GM18508 (cell line): ENCODE measurements at regions not wholly inside any gene's neighbourhood (a gene's known extent, or its start where the extent isn't known, plus 50 kb on each side); places are given as distances from the start of the nearest gene placed in this dataset.
"Not testable (repeated sequence)": the region's sequence is repeated elsewhere in the genome, so short reads cannot be mapped to it uniquely, and the experiment has no call there.

Source experiments
- ATAC-seq: cut with Tn5 transposase; IDR thresholded peaks from one replicate; pipeline ENCODE4 v1.9.1; 2021; ENCODE audit warnings: moderate number of reproducible peaks; ENCODE audit not compliant: insufficient read depth, unreplicated experiment

DNA sequence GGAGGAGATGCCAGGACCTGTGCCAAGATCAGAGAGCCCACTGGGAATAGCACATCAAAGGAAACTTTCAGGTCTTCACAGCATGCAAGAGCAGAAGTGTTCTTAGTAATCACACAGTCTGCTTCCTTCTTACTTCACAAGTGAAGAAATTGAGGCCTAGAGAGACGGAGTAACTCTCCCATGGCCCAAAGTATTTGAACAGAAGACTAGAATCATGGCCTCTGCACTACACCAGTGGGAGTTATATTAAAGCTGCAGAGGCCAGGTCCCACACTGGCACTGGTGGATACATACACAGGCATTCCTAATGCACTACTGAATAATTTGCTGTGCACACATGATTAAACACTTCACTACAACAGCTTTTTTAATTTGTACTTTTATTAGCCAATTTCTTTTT, 107.6 kb upstream of the RMP24 start:
- no peak for ATAC-seq

DNA sequence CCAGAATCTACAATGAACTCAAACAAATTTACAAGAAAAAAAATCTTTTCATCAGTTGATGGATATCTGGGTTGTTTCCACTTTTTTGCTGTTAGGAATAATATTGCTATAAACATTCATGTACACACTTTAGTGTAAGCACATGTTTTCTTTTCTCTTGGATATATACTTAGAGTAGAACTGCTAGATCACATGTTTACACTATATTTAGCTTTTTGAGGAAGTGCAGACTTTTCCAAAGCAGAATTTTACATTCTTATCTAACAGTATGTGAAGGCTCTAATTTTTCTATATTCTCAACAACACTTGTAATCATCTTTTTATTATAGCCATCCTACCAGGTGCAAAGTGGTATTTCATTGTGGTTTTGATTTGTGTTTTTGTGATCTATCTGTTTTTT, 103.6 kb upstream of the RMP24 start:
- no peak for ATAC-seq

DNA sequence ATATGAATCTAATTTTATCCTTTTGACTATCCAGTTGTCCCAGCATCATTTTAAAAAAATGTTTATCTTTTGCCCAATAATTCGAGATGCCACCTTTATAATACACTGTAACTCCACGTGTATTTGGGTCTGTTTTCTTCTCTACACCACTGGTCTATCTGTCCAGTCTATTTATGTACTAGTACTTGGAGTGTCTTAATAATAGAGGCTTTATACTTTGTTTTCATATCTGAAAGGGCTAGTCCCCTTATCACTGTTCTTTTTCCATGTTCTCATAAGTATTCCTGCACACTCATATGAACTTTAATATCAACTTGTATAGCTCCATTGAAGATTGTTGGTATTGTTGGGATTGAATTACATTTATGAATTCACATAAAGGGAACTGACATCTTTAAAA, 101.1 kb upstream of the RMP24 start:
- no peak for ATAC-seq

DNA sequence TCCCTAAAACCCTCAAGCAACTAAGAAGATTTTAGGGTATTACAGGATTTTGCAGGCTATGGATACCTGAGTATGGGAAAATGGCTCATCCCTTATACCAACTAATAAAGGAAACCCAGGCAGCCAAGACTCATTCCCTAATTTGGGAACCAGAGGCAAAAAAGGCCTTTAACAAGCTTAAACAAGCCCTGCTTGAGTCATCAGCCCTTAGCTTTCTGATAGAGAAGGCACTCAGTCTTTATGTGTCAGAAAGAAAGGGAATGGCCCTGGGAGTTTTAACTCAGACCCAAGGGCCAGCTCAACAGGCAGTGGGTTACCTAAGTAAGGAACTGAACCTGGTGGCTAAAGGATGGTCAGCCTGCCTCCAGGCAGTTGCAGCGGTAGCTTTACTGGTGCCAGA, 96.9 kb upstream of the RMP24 start:
- no peak for ATAC-seq

DNA sequence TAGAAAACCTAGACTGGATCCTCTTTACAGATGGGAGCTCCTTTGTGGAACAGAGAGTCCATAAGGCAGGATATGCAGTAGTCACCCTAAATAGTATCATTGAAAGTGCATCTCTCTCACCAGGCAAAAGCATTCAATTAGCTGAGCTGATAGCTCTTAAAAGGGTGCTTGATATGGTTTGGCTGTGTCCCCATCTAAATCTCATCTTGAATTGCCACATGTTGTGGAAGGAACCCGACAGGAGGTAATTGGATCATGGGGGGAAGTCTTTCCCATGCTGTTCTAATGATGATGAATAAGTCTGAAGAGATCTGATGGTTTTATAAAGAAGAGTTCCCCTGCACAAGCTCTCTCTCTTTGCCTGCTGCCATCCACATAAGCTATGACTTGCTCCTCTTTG, 96.2 kb upstream of the RMP24 start:
- no peak for ATAC-seq

DNA sequence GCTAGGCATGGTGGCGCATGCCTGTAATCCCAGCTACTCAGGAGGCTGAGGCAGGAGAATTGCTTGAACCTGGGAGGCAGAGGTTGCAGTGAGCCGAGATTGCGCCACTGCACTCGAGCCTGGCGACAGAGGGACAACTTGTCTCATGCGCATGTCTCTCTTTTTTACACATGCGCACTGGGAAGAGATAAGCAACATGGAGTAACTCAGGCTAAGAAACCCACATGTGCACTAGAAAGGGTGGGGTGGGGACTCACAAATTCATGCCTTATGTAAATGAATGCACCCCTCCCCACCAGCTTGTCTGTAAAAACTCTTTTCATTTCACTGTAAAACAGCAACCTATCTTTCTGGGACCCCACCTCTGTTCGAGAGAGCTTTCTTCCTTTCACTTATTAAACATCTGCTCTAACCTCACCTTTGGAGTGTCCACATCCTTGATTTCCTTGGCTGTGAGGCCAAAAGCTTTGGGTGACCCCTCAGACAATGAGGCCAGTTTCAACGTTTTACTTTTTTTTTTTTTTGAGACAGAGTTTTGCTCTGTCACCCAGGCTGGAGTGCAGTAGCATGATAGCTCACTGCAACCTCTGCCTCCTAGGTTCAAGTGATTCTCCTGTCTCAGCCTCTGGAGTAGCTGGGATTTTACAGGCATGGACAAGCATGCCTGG, 91.6 kb upstream of the RMP24 start:
- ATAC-seq: no peak

DNA sequence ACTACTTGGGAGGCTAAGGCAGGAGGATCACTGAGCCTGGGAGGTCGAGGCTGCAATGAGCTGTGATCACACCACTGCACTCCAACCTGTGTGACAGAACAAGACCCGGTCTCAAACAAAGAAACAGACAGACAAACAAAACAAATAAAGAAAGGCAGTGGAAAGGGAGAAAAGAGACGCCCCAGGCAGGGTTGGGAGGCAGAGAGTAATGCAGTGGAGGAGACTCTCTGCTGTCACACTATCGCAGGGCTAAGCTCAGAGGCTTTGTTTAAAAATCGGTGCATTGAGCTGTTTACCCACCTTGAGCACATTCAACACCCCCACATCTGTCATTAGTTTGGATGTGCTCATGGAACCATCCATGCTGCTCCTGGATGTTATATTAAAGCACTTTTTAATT, 84.2 kb upstream of the RMP24 start:
- ATAC-seq: no peak

DNA sequence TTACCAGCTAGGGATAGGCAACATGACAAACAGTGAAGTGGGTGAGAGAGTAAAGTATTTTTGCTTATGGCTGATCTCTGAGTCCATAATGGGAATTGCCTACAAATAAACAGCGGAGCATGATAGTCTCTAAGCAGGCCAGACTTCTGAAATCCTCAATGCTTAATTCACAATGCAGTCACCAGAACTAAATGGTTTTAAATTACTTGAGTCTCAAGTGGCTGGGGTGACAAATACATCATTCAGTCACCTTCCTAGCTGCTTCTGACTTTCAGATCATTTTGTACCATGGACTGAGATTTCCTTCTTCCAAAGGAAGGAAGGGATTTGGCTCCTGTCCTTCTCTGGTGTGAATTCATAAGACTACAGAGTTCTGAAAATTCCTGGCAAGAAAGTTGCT, 82.8 kb upstream of the RMP24 start:
- ATAC-seq: no peak

DNA sequence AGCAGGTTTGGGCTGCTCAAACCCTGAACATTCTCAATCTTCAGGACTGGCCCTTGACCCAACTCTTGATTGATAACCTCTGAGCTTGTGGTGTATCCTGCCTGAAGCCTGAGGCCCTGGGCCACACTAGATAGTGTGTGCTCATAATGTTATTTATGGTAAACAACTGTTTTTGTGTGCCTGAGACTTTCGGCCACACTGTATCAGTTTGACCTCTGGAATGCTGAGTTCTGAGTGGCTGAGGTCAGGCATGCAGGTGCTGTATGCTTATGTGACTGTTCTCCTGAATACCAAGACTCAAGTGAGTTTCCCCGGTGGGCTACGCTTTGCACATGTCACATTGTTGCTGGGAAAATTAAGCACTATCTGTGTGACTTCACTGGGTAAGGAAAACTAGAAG, 82.2 kb upstream of the RMP24 start:
- no peak for ATAC-seq

DNA sequence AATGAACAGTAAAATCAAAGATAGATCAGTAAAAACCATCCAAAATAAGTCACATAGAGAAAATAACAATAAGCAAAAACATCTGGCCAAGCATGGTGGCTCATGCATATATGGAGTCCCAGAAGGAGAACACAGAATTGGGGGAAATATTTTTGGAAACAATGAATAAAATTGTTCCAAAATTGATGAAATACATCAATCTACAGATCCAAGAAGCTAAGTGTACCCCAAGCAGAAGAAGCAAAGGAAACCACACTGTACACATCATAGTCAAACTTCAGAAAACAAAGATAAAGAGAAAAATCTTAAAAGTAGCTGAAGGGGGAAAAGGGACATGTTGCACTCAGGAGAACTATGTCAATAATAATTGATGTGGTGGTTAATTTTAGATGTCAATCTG, 80.4 kb upstream of the RMP24 start:
- no peak for ATAC-seq

DNA sequence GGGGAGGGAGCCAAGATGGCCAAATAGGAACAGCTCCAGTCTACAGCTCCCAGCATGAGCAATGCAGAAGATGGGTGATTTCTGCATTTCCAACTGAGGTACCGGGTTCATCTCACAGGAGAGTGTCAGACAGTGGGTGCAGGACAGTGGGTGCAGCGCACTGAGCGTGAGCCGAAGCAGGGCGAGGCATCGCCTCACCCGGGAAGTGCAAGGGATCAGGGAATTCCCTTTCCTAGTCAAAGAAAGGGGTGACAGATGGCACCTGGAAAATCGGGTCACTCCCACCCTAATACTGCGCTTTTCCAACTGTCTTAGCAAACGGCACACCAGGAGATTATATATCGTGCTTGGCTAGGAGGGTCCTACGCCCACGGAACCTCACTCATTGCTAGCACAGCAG, 75.0 kb upstream of the RMP24 start:
- ATAC-seq: not testable (repeated sequence)

DNA sequence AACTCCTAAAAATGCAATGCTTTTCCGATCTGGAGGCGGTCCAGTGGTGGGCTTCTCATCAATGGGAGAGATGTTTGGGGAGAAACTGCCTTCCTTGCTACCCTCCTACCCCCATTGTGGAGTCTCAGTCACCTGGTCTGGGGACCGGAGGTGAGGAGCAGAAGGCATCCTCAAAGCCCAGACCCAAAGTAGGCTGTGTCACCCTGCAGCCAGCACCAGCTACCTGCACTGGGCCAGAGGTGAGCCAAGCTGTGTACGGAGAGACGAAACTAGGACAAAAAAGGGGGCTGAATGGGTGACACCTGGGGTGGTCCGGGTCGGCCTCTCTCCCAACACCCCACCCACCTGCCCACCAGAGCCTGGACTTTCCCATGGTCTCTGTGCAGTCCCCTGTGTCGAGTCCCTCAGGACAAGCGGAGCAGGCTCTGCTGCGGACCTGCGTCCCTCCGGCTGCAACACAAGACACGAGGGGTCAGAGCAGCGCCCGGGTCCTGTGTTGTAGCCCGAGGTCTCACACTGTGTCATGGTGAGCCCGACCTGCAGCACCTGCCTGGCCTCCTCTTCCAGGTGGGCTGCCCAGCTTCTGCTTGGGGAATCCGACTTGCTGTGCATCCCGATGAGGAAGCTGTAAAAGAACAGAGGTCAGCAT, 68.0 kb upstream of the RMP24 start:
- ATAC-seq: no peak

DNA sequence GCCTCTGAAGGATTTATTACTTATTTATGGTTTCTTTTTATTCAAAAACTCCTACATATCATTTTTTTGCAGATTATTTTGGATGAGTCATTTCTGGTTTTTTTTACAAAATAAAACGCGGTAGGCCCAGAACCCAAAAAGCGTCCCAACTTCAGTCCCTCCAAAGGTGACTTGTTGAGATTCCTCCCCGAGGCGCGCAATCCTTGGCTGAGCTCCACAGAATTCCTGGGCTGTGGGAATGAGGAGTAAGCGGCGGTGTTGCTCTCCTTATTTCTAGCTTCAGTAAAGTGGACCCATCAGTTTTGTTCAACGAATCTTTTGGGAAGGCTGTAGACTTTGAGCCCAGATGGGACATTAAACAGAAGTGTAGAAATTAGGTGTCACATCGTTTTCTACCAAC, 67.0 kb upstream of the RMP24 start:
- ATAC-seq: no peak

DNA sequence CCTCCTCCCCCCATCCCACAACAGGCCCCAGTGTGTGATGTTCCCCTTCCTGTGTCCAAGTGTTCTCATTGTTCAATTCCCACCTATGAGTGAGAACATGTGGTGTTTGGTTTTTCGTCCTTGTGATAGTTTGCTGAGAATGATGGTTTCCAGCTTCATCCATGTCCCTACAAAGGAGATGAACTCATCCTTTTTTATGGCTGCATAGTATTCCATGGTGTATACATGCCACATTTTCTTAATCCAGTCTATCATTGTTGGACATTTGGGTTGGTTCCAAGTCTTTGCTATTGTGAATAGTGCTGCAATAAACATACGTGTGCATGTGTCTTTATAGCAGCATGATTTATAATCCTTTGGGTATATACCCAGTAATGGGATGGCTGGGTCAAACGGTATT, 66.2 kb upstream of the RMP24 start:
- not testable (repeated sequence) for ATAC-seq

DNA sequence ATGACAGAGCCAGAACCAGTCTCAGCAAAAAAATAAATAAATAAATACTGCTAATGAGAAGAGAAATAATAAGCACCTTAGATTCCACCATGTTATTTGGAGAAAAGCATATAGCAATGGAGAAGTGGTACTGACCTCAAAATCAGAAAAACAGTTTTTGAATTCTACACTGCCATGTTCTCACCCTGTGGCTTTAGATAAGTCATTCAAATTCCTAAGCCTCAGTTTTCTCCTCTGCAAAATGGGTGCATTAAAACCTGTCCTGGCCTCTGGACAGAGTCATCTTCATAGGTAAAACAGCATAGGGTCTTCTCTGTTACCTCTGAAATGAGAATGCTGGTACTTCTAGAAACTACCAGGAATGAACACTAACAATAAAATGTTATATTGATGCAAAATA, 62.2 kb upstream of the RMP24 start:
- no peak for ATAC-seq

DNA sequence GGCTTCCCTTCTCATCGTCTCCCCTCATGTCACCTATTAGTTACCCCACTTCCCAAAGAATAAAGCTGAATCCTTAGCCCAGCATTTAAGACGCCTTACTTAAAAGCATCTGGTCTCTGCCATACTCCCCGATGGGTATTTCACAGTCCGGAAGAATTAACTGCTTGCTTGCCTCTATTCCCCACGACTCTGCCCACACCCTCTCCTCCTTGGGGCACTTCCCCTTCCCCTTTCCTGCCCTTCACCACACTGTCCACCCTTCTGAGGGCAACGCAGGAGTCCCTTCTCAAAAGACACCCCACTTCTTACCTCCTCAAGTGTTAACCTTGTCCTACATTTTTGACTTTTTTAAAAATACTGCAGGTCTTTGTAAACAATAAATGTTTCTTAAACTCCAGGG, 60.1 kb upstream of the RMP24 start:
- ATAC-seq: no peak

DNA sequence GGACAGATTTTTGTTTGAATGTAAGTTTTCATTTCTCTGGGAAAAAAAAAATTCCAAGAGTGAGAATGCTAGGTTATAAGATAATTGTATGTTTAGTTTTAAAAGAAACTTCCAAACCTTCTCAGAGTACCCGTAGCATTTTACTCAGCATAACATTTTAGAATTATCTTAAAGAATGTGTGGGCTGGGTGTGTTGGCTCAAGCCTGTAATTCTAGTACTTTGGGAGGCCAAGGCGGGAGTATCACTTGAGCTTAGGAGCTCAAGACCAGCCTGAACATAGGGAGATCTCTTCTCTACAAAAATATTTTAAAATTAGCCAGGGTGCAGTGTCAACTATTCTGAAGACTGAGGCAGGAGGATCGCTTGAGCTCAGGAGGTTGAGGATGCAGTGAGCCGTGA, 57.4 kb upstream of the RMP24 start:
- ATAC-seq: no peak

DNA sequence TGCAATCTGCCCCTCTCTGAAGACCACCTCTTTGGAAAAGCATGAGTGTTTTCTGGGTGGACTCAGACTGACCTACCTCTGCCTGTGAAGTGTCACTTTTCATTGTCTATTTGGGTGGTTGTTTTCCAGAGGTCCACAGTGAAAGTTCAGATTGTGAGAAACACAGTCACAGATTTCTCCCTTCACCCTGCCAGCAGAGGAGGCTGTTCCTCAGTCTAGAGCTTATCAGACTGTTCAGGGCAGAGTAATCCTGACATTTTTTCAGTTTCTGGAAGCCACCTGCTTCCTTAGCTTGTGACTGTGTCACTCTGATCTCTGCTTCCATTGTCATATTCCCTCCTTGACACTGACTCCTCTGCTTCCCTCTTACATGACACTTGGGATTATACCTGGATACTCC, 55.4 kb upstream of the RMP24 start:
- no peak for ATAC-seq

DNA sequence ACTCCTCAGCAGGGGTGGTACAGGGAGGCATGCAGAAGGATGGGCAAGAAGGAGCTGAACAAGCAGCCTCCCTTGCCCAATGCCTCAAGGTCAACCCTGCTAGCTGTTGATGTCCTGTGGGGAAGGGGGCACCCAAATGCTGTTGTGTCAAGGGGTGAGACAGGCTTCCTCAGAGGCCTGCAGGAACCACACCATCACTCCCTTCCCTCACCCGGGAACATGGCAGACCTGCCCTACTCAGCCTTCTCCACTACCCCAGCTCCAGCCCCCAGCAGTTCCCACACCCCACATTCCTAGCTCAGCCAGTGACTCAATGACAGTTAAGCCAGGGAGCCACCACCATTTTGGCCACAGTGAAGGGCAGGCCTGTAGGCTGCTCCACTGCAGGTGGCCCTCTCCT, 53.9 kb upstream of the RMP24 start:
- no peak for ATAC-seq

DNA sequence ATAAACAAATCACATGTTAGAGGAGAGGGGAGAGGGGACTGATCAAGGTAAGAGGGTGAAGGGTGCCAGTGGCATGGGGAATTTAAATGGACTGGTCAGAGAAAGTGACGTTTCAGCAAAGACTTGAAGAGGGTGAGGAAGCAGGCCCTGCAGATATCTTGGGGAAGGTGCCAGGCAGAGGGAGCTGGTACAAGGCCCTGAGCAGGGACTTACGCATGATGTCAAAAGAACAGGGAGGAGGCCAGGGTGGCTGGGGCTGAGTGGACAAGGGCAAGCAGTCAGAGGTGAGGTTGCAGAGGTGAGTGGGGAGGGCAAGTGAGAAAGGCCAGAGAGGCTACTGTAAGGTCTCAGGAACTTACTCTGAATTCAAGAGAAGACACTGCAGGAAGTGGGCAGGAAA, 53.3 kb upstream of the RMP24 start:
- ATAC-seq: no peak

DNA sequence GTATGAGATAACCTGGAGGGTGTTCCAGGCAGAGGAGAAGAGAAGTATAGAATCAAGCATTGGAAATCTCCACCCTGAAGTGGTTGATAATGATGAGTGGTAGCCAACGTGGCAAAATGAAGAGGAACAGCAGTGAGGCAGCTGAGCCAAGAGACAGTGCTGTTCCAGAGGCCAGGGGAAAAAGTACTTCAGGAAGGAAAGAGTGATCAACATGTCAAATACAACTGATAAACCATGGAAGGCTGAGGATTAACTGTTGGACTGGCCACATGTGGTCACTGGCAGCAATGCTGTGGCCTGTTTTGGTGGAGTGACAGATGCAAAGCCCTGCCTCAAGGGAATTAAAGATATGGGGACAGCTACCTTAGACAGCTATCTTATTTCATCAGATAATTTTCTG, 51.9 kb upstream of the RMP24 start:
- no peak for ATAC-seq
